Keratinocyte (primary cell): ENCODE measurements at regions not wholly inside any gene's neighbourhood (a gene's known extent, or its start where the extent isn't known, plus 50 kb on each side); places are given as distances from the start of the nearest gene placed in this dataset.

Experiments
- CTCF ChIP-seq, 3 experiments: IDR thresholded peaks in 1 of 3; conservative IDR thresholded peaks in 1 of 3; optimal IDR thresholded peaks in 1 of 3; 2 replicates in 2 of 3; 3 replicates in 1 of 3; pipeline versions ENCODE3 to v1.5.1; 2011; ENCODE audit warnings: low read length in 3 of 3, mild to moderate bottlenecking in 3 of 3, moderate library complexity in 2 of 3, control low read depth in 1 of 3, inconsistent platforms in 1 of 3; ENCODE audit not compliant: insufficient read depth in 2 of 3; ENCODE audit errors: extremely low read depth in 1 of 3
- EZH2 ChIP-seq: IDR thresholded peaks from one replicate; pipeline ENCODE4 v1.6.1; 2012; ENCODE audit warnings: inconsistent platforms, mild to moderate bottlenecking, low read length, moderate library complexity

DNA sequence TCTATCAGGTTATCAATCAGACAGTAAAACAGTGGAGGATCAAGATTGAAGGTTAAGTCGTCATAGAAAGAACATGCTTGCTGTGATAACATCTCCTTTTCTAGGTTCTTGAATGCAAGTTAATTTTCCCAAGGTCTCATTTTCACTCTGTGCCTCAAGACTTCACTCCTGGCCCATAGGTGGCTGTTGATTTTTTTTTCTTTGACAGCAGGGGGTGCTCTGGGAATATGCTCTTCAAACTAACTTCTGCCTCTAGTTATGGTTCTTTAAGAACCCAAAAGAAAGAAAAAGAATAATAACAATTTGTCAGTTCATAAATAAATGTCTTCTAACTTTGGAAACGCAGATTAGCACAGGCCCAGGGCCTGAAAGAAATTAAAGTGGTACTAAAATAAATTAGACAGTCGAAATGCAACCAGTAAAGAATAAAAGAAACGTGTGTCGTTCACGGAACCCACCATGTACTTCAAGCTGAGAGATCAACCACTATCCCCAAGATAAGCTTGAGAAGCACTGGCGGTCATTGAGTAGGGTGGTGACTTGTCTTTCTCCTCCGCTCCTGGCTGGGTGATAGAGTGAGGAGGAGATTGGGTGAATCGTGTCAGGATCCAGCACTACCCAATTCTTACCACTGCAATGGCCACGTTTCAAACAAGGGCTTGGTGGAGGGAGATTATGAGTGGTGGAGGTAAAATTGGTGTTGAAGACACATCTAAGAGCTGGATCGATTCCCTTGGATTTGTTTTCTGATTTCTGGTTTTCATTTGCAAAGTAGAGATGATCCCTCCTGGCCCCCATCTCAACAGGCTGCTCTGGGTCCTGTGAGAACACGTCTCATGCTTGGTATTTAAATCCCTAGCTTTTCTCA, 93.4 kb upstream of the IRX4 start:
- TF ChIP-seq CTCF (optimal IDR thresholded peaks at IDR 0.05 in 1 of 3, IDR thresholded peaks at IDR 0.05 in 1 of 3, conservative IDR thresholded peaks at IDR 0.05 in 1 of 3; ENCODE audit: extremely low read depth in 1 of 3, insufficient read depth in 2 of 3, low read length in 3 of 3) = peak; percentile 29 to 44 (median 41)
- TF ChIP-seq EZH2 = no peak
